ENCODE measurements at regions not wholly inside any gene's neighbourhood (a gene's known extent, or its start where the extent isn't known, plus 50 kb on each side); places are given as distances from the start of the nearest gene placed in this dataset.
A peak's percentile ranks its signal among the peaks of the same experiment; 100 is the strongest.

DNA sequence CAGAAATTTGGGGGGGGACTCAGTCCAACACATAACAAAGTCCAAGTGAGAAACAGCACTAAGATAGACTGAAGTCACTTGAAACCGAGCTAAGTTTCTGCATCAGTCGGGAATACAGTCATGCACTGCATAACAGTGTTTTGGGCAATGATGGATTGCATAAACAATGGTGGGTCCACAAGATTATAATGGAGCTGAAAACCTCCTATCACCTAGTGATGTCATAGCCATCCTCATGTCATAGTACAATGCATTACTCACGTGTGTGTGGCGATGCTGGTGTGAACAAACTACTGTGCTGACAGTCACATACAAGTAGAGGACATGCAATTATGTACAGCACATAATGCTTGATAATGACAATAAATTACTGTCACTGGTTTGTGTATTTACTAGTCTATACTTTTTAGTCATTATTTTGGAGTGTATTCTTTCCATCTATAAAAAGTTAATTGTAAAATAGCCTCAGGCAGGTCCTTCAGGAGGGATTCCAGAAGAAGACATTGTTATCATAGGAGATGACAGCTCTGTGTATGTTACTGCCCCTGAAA lies 154.5 kb upstream of the ECI2 start:
- no peak for ATAC-seq (ENCODE audit: poor library complexity)
- intact Hi-C loops (cut with DNase I), result no loop called here
- no peak for DNase-seq

DNA sequence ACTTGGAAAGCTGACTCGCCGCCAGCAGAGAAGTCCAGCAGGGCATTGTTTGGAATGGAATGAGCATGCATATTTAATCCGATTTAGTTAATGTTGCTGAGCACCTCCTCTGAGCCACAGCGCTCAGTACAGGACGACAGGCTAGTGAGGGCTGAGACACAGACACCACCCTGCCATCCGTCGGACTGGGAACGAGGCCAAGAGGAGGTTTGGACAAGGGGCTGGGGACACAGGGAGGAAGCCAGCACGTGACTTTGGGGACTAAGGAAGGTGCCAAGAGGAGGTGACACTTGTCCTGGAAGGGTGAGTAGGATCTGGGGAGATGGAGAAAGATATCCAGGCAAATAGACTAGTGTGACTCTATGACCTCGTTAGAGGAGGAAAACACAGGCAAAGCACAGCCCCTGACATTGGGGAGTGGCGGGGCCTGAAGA lies 152.5 kb upstream of the ECI2 start:
- ATAC-seq (ENCODE audit: poor library complexity), result peak; percentile 48
- intact Hi-C loops (cut with DNase I), result no loop called here

DNA sequence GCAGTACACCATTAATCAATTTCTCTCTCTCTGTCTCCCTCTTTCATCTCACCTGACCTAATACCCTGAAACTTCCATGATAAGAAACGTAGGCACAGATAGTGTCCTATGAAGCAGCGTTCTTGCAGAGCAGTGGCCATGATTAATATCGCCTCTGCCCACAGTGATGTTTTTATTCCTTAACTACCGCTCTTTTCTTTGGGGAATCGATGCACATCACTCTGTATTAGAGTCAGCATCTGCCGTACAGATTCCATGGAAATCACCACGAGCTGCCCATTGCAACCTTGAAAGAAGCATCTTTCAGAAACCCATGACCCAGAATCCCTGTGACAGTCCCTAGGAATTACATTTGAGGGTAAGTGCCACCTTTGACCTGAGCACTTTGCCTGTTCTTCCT lies 152.0 kb upstream of the ECI2 start:
- intact Hi-C loops (cut with DNase I), result no loop called here
- no peak for ATAC-seq (ENCODE audit: poor library complexity)

More for the DNA sequence above, 152.5 kb upstream of the ECI2 start:
- DNase-seq, result no peak

DNA sequence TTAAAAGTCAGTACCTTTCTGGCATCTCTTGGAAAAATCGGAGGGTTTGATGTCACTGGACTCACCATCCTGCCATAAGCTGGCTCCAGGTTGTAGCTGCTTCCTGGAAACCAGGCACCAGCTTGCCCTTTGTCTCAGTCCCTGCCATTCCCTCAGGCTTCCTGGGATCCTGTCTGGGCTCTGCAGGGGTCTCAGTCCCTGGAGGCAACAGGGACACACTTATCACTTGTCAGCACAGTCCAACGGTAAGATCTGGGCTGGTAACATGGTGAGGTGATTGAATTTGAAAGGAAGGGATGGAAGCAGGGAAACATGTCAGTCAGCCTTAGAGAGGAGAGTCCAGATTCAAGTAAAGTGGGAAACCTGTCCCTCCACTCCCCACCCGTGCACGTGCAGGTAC lies 147.6 kb upstream of the ECI2 start:
- ATAC-seq (ENCODE audit: poor library complexity) (no peak), DNase-seq (no peak)
- intact Hi-C loops (cut with DNase I), result no loop called here

More for the DNA sequence above, 152.0 kb upstream of the ECI2 start:
- DNase-seq, result no peak

DNA sequence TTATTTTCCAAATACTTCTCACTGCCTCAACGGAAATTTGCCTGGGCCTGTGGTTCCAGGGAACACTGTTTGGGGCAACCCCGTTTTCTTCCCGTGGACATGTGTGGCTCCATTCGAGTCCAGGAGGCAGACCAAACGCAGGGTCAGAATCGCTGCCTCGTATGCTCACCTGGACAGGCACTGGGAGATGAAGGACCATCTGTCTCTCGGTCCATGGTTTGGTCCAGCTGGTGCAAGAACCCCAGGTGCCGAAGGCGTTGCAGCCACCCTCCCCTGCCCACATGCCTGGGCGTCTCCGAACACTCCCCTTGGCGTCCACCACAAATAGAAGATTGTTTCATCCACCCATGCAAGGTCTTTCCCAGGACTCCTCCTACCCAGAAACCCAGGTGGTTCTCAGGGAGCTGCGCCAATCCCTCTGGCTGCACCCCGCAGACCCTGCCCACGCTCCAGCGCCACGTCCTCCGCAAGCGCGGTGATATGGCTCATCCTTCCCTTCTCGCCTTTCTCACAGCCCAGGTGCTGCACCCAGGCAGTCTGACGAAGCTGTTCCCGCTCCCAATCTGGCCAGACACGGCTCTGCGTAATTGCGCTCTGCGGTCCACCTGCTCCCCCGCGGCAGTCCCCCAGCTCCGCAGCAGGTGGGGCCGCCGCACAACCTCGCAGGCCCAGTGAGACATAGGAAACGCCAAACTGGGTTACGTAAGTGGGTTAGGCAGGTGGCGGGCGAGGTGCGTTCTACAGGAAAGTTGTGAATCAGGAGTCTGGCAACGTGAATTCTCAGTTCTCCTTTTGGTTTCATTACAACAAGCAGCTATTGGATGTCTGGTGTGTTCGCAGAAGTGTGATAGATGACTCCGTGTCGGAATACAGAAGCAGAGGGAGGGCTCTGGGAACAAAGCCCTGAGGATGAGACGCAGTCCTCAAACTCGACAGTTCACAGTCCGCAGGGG lies 146.2 kb upstream of the ECI2 start:
- intact Hi-C loops (cut with DNase I), result no loop called here
- DNase-seq (peak; percentile 58), ATAC-seq (ENCODE audit: poor library complexity) (peak; percentile 87)

DNA sequence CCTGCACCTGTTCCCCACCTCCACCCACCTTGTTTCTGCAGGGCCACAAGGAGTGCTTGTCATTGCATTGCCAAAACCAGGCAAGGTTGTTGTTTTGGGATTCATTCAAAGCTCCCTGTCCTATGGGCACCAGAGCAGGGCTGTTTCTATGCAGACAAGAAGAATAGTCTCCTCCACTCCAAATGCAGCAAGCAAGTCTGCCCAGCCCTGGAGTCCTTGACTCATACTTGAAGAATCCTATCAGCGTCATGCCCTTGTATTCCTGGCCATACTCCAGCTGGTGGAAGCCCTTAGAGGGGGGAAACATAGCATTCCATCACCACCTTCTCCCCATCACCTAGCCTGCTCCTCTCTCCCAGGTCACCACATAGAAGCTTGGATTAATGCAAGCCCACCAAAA lies 145.3 kb upstream of the ECI2 start:
- intact Hi-C loops (cut with DNase I), result no loop called here
- peak; percentile 18 for ATAC-seq (ENCODE audit: poor library complexity)
- no peak for DNase-seq

DNA sequence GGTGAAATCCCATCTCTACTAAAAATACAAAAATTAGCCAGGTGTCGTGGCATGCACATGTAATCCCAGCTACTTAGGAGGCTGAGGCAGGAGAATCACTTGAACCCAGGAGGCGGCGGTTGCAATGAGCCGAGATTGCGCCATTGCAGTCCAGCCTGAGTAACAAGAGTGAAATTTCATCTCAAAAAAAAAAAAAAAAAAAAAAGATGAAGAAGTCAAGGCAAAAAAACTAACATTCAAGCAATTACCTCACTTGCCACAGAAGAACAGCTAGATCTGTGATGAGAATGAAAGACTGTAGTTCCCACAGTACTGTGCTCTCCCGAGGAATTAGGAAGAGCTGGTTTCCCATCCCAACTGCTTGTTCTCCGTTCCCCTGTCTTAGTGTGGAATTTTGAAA lies 144.7 kb upstream of the ECI2 start:
- ATAC-seq (ENCODE audit: poor library complexity) (no peak), DNase-seq (no peak)
- intact Hi-C loops (cut with DNase I), result no loop called here

DNA sequence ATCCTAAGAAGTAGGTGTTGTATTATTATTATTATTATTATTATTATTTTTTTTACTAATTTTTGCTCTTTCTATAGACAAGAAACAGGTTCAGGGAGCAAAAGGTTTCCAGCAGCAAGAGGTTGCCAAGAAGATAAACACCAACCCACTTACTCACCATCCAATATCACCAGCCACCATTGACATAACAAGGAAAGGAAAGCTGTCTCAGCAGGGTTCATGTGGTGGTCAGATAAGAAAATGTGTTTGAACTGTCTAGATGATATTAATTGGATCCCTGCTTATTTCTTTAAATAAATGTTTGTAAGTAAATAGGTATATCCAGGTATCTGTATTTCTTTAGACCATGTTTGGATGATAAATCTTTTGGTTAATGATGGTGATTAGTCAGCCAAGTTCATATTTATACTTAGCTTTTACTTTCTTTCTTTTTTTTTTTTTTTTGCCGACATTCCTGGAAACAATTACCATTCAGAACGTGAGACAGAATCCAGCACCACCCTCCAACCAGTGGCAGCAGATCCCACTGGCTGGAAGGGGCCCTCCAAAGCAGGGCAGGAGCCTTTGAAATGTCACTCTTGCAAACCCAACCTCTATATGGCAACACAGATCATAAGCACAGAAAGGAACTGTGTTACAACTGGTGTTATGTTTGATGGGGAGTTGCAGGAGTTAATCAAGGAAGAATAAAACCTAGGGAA lies 139.2 kb upstream of the ECI2 start:
- ATAC-seq (ENCODE audit: poor library complexity) (no peak), DNase-seq (no peak)
- intact Hi-C loops (cut with DNase I), result no loop called here

- ATAC-seq (ENCODE audit: poor library complexity) (no peak), DNase-seq (no peak)
Observed at GRCh38 chr6:4272996-4273395, 137.6 kb upstream of the ECI2 start.

GRCh38 chr6:4271761-4272470 lies 136.5 kb upstream of the ECI2 start:
- DNase-seq (no peak), ATAC-seq (ENCODE audit: poor library complexity) (no peak)
- intact Hi-C loops (cut with DNase I), result no loop called here

More at GRCh38 chr6:4272996-4273395, 137.6 kb upstream of the ECI2 start:
- intact Hi-C loops (cut with DNase I), result no loop called here

- no peak for DNase-seq
- intact Hi-C loops (cut with DNase I), result no loop called here
- ATAC-seq (ENCODE audit: poor library complexity), result no peak
Observed at GRCh38 chr6:4270776-4271175, 135.4 kb upstream of the ECI2 start.

GRCh38 chr6:4270001-4270400 lies 134.6 kb upstream of the ECI2 start:
- intact Hi-C loops (cut with DNase I), result no loop called here
- no peak for DNase-seq

GRCh38 chr6:4268171-4268570 lies 132.8 kb upstream of the ECI2 start:
- ATAC-seq (ENCODE audit: poor library complexity), result no peak
- no peak for DNase-seq
- intact Hi-C loops (cut with DNase I), result no loop called here

More at GRCh38 chr6:4270001-4270400, 134.6 kb upstream of the ECI2 start:
- no peak for ATAC-seq (ENCODE audit: poor library complexity)

GRCh38 chr6:4265740-4266139 lies 130.4 kb upstream of the ECI2 start:
- ATAC-seq (ENCODE audit: poor library complexity), result no peak
- intact Hi-C loops (cut with DNase I), result no loop called here
- no peak for DNase-seq

- no peak for ATAC-seq (ENCODE audit: poor library complexity)
- intact Hi-C loops (cut with DNase I), result no loop called here
- no peak for DNase-seq
Observed at GRCh38 chr6:4264601-4265000, 129.2 kb upstream of the ECI2 start.

DNA sequence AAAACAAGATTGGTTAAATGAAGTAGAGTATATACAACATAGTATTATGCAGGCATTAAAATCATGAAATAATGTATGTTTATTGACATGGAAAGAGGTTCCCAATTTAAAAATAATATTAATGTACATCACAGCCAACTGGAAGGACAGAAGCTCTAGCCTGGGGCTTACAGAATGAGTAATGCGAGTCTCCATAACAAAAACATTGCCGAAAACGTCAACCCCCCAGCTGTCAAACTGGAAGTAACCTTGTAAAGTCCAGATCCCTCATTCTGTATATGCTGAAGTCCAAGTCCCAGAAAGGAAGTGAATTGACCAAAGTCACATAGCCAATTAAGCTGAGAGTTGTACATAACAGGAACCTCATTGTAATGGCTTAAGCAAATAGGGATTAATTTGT lies 128.7 kb upstream of the ECI2 start:
- DNase-seq (no peak), ATAC-seq (ENCODE audit: poor library complexity) (no peak)
- intact Hi-C loops (cut with DNase I), result no loop called here

GRCh38 chr6:4262526-4262925 lies 127.2 kb upstream of the ECI2 start:
- no peak for ATAC-seq (ENCODE audit: poor library complexity)
- DNase-seq, result no peak
- intact Hi-C loops (cut with DNase I), result no loop called here

DNA sequence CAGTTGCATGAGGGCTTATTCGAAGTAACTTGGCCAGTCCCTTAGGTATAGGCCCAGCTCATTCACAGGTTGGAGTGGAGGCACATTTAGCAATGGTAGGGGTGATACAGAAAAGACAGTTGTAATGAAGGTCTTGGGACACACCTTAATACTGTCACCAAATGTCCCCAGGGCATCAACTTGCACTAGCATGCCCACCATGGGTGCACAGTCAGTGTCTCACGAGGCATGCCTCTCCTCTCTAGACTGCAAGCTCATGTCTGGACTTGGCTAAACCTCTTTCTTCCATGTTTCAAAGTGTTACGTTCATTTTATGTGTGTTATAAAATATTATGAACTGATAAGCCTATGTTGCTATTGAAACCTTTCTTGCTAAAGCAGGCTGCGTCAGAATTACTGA lies 124.0 kb upstream of the ECI2 start:
- intact Hi-C loops (cut with DNase I), result no loop called here
- ATAC-seq (ENCODE audit: poor library complexity), result no peak
- no peak for DNase-seq

GRCh38 chr6:4258733-4259132 lies 123.4 kb upstream of the ECI2 start:
- intact Hi-C loops (cut with DNase I), result no loop called here
- DNase-seq (no peak), ATAC-seq (ENCODE audit: poor library complexity) (no peak)
